Hepatocyte (in vitro differentiated cells): ENCODE measurements at regions not wholly inside any gene's neighbourhood (a gene's known extent, or its start where the extent isn't known, plus 50 kb on each side); places are given as distances from the start of the nearest gene placed in this dataset. TPM values are rescaled to one million over a fixed set of nuclear protein-coding genes. Genes with fewer than 3 reads are reported as not detected.

Experiments
- DNase-seq: peaks from one replicate; pipeline ENCODE4 v3.0.0-alpha.2; 2016; ENCODE audit warnings: low spot score
- H2AFZ ChIP-seq: fragments of 200-600 bp; sonication (generic); 2 replicates; pipeline ENCODE4 v1.6.0; 2016; ENCODE audit warnings: antibody characterized with exemption, mild to moderate bottlenecking
- H3K27ac ChIP-seq: fragments of 200-600 bp; sonication (generic); 2 replicates; pipeline ENCODE4 v1.5.1; 2016; ENCODE audit warnings: mild to moderate bottlenecking
- H3K27me3 ChIP-seq: fragments of 200-600 bp; sonication (generic); 2 replicates; pipeline ENCODE4 v1.6.1; 2016
- H3K36me3 ChIP-seq: fragments of 200-600 bp; sonication (generic); replicated peaks from 2 replicates; pipeline ENCODE4 v1.5.1; 2016; ENCODE audit warnings: low read depth; ENCODE audit not compliant: insufficient read depth
- H3K4me1 ChIP-seq: fragments of 200-600 bp; sonication (generic); 2 replicates; pipeline ENCODE4 v1.5.1; 2016; ENCODE audit warnings: mild to moderate bottlenecking, moderate library complexity; ENCODE audit not compliant: insufficient read depth
- H3K4me2 ChIP-seq: fragments of 200-600 bp; sonication (generic); 2 replicates; pipeline ENCODE4 v1.6.0; 2016
- H3K4me3 ChIP-seq: fragments of 200-600 bp; sonication (generic); 2 replicates; pipeline ENCODE4 v1.5.1; 2016; ENCODE audit warnings: mild to moderate bottlenecking
- H3K79me2 ChIP-seq: fragments of 200-600 bp; sonication (generic); 2 replicates; pipeline ENCODE4 v1.6.0; 2017; ENCODE audit warnings: mild to moderate bottlenecking
- H3K9me2 ChIP-seq: fragments of 200-600 bp; sonication (generic); replicated peaks from 2 replicates; pipeline ENCODE4 v1.6.0; 2017; ENCODE audit warnings: mild to moderate bottlenecking; ENCODE audit not compliant: insufficient read depth
- H3K9me3 ChIP-seq: fragments of 200-600 bp; sonication (generic); 2 replicates; pipeline ENCODE4 v1.5.1; 2016; ENCODE audit warnings: low read depth, mild to moderate bottlenecking
- H4K20me1 ChIP-seq: fragments of 200-600 bp; sonication (generic); 2 replicates; pipeline ENCODE4 v1.6.0; 2016; ENCODE audit warnings: mild to moderate bottlenecking; ENCODE audit not compliant: insufficient read depth, poor library complexity, severe bottlenecking
- CTCF ChIP-seq: fragments of 200-600 bp; sonication (generic); IDR thresholded peaks from 2 replicates; pipeline ENCODE4 v1.5.1; 2016; ENCODE audit warnings: antibody characterized with exemption, mild to moderate bottlenecking; ENCODE audit not compliant: poor library complexity
- EZH2 ChIP-seq: fragments of 200-600 bp; sonication (generic); IDR thresholded peaks from 2 replicates; pipeline ENCODE4 v1.6.1; 2016; ENCODE audit warnings: antibody characterized with exemption, mild to moderate bottlenecking, borderline replicate concordance
- EZH2phosphoT487 ChIP-seq: fragments of 200-600 bp; sonication (generic); IDR thresholded peaks from one replicate; pipeline ENCODE4 v1.6.1; 2018; ENCODE audit warnings: antibody characterized with exemption, mild to moderate bottlenecking, low read depth, moderate library complexity; ENCODE audit not compliant: unreplicated experiment, severe bottlenecking
- WGBS: methylation state at CpG from one replicate; pipeline ENCODE4 v1.1.6; 2016; ENCODE audit warnings: low lambda C conversion rate; ENCODE audit errors: missing lambda C conversion rate; 5-methylcytosine and 5-hydroxymethylcytosine counted together
- small RNA-seq: library from RNA; depleted of rRNA; stranded (forward); fragments of <200 nt; gene quantifications from one replicate; pipeline ENCODE3, GENCODE V24; 2014

- Histone ChIP-seq H3K27ac (peak overlapping the region; percentile 22), H3K4me3 (no peak overlapping the region), H2AFZ (no peak overlapping the region), H3K9me2 (no peaks in the 10 kb centered on the region), H3K79me2 (no peaks in the 10 kb centered on the region), H3K27me3 (no peaks in the 10 kb centered on the region), H3K4me2 (peak overlapping the region; percentile 8), H3K9me3 (no peaks in the 10 kb centered on the region), H3K36me3 (no peaks in the 10 kb centered on the region), H3K4me1 (peaks cover 21% of the 10 kb centered on the region), H4K20me1 (no peaks in the 10 kb centered on the region)
- peak; percentile 25 for DNase-seq
- WGBS = 34% methylated on average over 2 of the region's 2 CpGs
- TF ChIP-seq CTCF (no peak), EZH2 (no peak), EZH2phosphoT487 (no peak)
These were observed 51.2 kb upstream of the ARHGAP20 start for GRCh38 chr11:110763249-110764011.

GRCh38 chr11:110762590-110762989 lies 50.4 kb upstream of the ARHGAP20 start:
- H3K79me2 ChIP-seq = no peaks in the 10 kb centered on the region
- H3K36me3 ChIP-seq = no peaks in the 10 kb centered on the region
- H3K9me2 ChIP-seq = no peaks in the 10 kb centered on the region
- H2AFZ ChIP-seq = no peak overlapping the region
- H3K4me1 ChIP-seq = peaks cover 28% of the 10 kb centered on the region
- TF ChIP-seq CTCF (no peak), EZH2 (no peak), EZH2phosphoT487 (no peak)
- 84% methylated on average over 2 of the region's 2 CpGs for WGBS
- H4K20me1 ChIP-seq = no peaks in the 10 kb centered on the region
- H3K4me2 ChIP-seq = no peak overlapping the region
- no peaks in the 10 kb centered on the region for H3K27me3 ChIP-seq
- peak overlapping the region; percentile 3 for H3K27ac ChIP-seq
- no peak for DNase-seq
- no peaks in the 10 kb centered on the region for H3K9me3 ChIP-seq
- no peak overlapping the region for H3K4me3 ChIP-seq

Small RNAs in the stretch of these regions (small RNA-seq; reads per million reads assigned to genes)
- not detected for gene AP002963.1
- not detected for gene RNA5SP350
